ES-I3 (cell line): ENCODE measurements at regions not wholly inside any gene's neighbourhood (a gene's known extent, or its start where the extent isn't known, plus 50 kb on each side); places are given as distances from the start of the nearest gene placed in this dataset.
"Not testable (repeated sequence)": the region's sequence is repeated elsewhere in the genome, so short reads cannot be mapped to it uniquely, and the experiment has no call there.

Experiments
- H3K36me3 ChIP-seq: 2 replicates; pipeline ENCODE4 v1.6.1; 2013; ENCODE audit warnings: mild to moderate bottlenecking, low read length, control low read depth, moderate library complexity; ENCODE audit not compliant: insufficient read depth
- H3K4me1 ChIP-seq: 2 replicates; pipeline ENCODE4 v1.6.1; 2013; ENCODE audit warnings: mild to moderate bottlenecking, control low read depth, low read length; ENCODE audit not compliant: insufficient read depth
- H3K9ac ChIP-seq: 2 replicates; pipeline ENCODE4 v1.6.1; 2013; ENCODE audit warnings: low read depth, mild to moderate bottlenecking, low read length, moderate library complexity
- H3K9me3 ChIP-seq: 2 replicates; pipeline ENCODE4 v1.6.1; 2013; ENCODE audit warnings: mild to moderate bottlenecking, low read length, moderate library complexity; ENCODE audit not compliant: control insufficient read depth, insufficient read depth

DNA sequence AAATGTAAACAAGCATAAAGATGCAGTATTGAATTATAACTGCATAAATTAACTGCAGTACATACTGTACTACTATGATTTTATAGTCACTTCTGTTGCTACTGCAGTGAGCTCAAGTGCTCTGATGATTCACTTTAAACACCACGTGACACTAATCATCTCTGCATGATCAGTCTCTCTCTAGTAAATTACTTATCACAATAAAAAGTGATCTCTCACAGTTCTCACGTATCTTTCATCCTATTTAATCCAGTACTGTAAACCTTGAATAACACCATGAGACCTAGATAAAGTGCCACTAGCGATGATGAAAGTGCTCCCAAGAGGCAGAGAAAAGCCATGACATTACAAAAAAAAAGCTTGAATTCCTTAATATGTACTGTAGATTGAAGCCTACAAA lies 1242.0 kb downstream of the AMY1C start:
- H3K36me3 ChIP-seq, result no peaks in the 10 kb centered on the region
- H3K9me3 ChIP-seq, result no peaks in the 10 kb centered on the region
- no peak overlapping the region for H3K9ac ChIP-seq
- H3K4me1 ChIP-seq, result no peaks in the 10 kb centered on the region

DNA sequence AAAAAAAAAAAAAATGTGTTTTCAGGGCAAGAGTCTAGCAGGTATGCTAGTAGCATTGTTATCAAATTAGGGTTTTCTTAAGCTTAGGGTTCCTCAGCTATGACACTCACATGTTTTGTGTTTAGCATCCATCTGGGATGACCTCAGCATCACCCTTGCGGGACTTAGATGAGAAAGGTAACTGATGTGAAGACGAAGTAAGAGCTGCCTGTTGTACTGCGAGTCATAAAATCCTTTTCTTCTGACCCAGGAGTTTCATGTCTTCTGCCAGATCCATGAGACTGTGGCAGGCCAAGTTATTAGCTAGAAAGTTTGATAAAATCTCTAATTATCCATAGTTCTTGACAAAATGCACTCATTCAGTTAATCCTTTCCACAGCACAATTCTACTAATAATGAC lies 1251.1 kb downstream of the AMY1C start:
- Histone ChIP-seq H3K9ac (no peak overlapping the region), H3K36me3 (no peaks in the 10 kb centered on the region), H3K4me1 (no peaks in the 10 kb centered on the region), H3K9me3 (no peaks in the 10 kb centered on the region)

DNA sequence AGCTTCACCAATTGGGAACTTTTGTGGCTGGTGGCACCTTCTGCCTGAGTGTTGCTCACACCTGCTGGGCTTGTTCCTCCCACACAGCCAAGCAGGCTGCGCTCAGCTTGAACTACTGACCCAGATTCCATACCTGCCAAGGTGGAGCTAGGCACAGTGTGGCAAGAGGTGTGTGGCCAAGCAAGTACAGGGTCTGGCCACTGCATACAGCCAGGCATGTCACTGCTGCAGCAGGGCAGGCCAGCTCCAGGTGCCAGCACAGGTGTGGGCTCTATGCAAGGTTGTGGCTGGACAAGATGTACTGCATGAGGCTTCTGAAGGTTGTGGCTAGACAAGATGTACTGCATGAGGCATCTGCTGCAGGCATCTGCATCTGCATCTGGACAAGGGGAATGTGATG lies 1254.8 kb downstream of the AMY1C start:
- Histone ChIP-seq H3K4me1 (no peaks in the 10 kb centered on the region), H3K36me3 (no peaks in the 10 kb centered on the region), H3K9ac (no peak overlapping the region), H3K9me3 (no peaks in the 10 kb centered on the region)

DNA sequence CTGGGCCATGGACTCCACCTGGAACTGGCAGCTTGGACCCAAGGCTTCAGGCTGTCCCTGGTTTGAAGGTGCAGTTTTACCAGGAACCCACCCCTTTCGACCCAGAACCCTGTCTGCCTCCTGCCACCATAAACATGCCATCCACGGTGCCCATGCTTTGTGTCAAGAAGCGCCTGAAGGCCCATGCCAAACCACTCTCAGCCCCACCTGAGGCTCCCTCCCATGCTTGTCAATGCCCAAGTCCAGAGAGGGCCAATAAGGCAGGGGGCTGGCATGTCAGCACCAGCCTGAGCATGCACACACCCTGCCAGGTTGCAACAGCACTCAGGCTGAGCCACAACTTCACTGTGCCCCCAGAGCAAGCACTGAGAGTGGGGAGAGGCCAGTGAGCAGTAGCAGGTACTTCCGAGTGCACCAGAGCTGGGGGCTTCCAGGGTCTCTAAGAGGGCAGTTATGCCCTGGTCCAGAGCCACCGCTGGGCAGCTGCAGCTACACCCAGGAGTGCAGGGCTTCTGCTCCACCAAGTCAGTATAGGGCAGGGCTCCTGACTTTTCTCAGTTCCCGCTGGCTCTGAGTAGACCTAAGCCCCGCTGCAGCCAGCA lies 1256.0 kb downstream of the AMY1C start:
- H3K9ac ChIP-seq, result no peak overlapping the region
- H3K36me3 ChIP-seq, result no peaks in the 10 kb centered on the region
- H3K4me1 ChIP-seq, result no peaks in the 10 kb centered on the region
- no peaks in the 10 kb centered on the region for H3K9me3 ChIP-seq

DNA sequence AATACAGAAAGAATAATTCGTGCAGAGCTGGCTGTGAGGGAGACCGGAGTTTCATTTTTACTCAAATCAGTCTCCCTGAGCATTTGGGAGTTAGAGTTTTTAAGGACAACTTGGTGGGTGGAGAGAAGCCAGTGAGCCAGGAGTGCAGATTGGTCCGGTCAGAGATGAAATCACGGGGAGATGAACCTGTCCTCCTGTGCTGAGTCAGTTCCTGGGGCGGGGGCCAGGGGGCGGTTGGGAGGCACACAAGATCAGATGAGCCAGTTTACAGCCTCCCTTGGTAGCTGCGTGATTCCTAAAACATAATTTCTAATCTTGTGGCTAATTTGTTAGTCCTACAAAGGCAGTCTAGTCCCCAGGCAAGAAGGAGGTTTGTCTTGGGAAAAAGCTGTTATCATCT lies 1267.9 kb downstream of the AMY1C start:
- Histone ChIP-seq H3K36me3 (no peaks in the 10 kb centered on the region), H3K4me1 (no peaks in the 10 kb centered on the region), H3K9me3 (no peaks in the 10 kb centered on the region), H3K9ac (no peak overlapping the region)

DNA sequence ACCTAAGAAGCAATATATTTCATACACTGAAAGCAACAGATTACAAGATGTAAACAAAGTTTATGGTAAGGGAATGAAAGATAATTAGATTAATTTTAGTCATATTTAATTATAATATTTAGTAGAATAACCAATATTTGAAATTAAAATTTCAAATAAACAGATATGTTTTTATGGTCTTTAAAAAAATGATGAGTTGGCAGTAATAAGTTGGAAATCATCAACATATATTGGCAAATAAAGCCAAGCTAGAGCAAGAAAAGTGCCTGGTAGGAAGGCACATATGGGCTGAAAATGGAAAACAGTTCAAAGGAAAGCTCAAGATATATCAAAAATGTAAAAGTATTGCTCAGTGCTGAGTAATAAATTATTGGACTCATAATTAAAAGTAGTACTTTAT lies 1274.0 kb downstream of the AMY1C start:
- no peaks in the 10 kb centered on the region for H3K4me1 ChIP-seq
- H3K9ac ChIP-seq, result no peak overlapping the region
- H3K36me3 ChIP-seq, result no peaks in the 10 kb centered on the region
- no peaks in the 10 kb centered on the region for H3K9me3 ChIP-seq

DNA sequence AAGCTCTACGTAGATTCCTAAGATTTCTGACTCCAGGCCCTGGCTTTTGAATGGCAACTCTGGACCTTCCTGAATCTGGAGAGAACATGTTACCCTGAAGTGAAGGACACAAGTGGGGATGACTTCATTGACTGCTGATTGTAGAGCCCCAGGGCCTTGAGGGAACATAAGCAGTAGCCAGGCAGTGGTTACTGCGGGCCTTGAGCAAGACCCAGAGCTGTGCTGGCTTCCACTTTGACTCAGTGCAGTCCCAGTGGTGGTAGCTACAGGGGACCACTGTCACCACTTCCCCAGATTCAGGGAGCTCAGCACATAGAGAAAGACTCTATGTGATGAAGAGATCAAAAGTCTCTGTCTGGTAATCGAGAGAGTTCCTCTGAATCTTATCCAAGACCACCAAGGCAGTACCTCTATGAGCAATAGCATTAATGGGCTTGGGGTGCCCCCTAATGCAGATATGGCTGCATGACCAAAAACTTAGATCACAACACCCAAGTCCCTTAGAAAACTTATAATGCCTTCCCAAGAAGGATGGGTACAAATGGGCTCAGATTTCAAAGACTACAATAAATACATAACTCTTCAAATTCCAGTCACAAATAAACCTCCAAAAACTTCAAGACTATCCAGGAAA lies 1278.3 kb downstream of the AMY1C start:
- no peak overlapping the region for H3K9ac ChIP-seq
- H3K36me3 ChIP-seq, result no peaks in the 10 kb centered on the region
- H3K4me1 ChIP-seq, result no peaks in the 10 kb centered on the region
- H3K9me3 ChIP-seq, result no peaks in the 10 kb centered on the region

DNA sequence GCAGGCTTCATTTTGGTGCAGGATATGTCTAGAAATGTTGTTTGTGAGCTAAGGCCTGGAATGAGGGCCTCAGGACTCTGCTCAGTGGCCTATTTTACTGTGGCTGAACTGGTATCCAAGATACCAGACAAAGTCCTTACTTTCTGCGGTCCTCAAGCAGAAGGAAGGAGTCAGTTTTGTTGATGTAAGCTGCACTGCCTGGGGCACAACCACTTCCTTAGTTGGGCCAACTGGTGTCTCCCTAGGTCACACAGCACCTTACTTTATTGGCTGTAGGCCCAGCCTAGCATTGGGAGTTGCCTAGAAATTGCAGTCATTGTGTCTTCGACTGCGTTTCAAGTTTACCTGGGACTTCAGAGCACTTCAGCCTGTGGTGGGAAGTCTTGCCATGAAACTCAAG lies 1322.7 kb downstream of the AMY1C start:
- Histone ChIP-seq H3K4me1 (no peaks in the 10 kb centered on the region), H3K9ac (no peak overlapping the region), H3K9me3 (no peaks in the 10 kb centered on the region), H3K36me3 (no peaks in the 10 kb centered on the region)

DNA sequence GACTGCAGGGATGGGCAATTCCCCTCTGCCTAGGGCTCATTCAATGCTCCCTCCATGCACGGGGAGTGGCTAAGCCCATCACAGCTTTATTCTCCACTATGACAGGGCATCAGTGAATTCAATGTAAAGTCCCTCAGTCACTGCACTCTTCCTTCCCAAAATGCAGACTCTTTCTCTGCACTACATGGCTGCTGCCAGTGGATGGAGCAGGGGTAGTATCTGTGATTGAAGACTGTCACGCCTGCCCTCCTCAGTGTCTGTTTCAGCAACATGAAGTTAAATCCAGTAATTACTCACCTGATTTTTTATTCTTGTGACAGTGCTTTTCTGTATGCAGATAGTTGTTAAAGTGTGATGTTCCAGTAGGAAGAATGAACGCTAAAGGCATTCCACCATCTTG lies 1323.2 kb downstream of the AMY1C start:
- Histone ChIP-seq H3K4me1 (no peaks in the 10 kb centered on the region), H3K9me3 (no peaks in the 10 kb centered on the region), H3K36me3 (no peaks in the 10 kb centered on the region), H3K9ac (no peak overlapping the region)

DNA sequence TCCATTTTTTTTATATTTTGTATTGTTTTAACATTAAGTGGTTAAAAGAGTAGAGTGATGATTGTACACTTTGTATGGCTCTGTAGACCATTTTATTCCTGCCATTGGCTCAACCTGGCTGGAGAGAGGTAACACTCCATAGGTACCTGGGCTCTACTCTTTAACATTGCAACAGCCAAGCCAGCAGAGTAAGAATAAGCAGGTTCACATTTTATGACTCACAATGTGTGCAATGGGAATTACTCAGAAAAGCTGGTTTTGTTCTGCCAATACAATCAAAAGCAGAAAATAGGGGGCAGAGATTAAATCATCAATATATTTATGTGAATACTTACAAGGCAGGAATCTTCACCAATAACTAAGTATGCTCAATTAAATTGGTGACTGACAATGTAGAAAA lies 1324.0 kb downstream of the AMY1C start:
- no peaks in the 10 kb centered on the region for H3K36me3 ChIP-seq
- H3K9ac ChIP-seq, result no peak overlapping the region
- no peaks in the 10 kb centered on the region for H3K9me3 ChIP-seq
- no peaks in the 10 kb centered on the region for H3K4me1 ChIP-seq

DNA sequence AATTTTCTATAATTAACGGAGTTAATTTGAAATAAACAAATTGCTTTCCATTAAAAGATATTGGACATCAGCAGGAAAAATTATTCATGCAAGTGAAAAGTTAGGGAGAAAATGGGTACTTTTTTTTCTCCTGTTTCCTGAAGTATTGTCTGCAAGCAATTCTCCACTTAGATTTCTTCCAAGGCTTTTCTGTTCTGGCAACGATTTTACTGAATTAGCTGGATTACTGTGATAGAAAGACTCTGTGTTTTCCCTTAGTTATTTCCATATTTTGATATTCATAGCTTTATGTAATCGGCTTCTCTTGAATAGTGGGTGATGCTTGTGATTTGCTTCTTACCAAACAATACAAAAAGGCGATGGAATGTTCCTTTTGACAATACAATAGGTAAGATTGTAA lies 1333.9 kb downstream of the AMY1C start:
- H3K9me3 ChIP-seq, result no peaks in the 10 kb centered on the region
- H3K36me3 ChIP-seq, result no peaks in the 10 kb centered on the region
- H3K4me1 ChIP-seq, result no peaks in the 10 kb centered on the region
- no peak overlapping the region for H3K9ac ChIP-seq

DNA sequence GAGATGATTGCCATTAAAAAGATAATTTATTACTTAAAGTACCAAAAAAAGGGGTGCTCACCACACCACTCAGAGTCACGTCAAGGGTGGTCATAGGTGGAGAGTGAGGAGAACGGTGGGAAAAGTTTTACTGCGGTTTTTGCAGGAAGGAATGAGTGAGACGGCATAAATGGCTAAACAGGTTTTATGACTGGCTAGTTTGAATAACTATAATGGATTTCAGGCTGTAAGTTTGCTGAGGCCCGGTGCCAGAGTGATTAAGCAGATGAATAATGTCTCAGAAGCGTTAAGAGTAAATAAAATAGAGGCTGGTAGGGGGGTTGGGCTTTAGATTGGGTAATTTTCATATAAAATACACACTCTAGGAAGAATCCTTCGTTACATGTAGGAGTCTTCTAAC lies 1337.8 kb downstream of the AMY1C start:
- Histone ChIP-seq H3K9me3 (no peaks in the 10 kb centered on the region), H3K36me3 (no peaks in the 10 kb centered on the region), H3K4me1 (no peaks in the 10 kb centered on the region), H3K9ac (no peak overlapping the region)

DNA sequence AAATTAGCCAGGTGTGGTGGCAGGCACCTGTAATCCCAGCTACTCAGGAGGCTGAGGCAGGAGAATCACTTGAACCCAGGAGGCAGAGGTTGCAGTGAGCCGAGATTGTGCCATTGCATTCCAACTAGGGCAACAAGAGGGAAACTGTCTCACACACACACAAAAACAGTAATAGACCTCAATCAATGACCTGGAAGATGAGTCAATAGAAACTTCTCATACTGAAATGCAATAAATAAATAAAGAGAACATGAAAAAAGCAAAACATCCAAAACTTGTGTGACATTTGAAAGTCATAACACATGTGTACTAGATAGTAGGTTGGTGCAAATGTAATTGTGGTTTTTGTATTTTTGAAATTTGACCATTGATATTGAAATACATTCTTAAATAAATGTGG lies 1338.5 kb downstream of the AMY1C start:
- H3K9ac ChIP-seq, result no peak overlapping the region
- no peaks in the 10 kb centered on the region for H3K9me3 ChIP-seq
- no peaks in the 10 kb centered on the region for H3K4me1 ChIP-seq
- no peaks in the 10 kb centered on the region for H3K36me3 ChIP-seq

DNA sequence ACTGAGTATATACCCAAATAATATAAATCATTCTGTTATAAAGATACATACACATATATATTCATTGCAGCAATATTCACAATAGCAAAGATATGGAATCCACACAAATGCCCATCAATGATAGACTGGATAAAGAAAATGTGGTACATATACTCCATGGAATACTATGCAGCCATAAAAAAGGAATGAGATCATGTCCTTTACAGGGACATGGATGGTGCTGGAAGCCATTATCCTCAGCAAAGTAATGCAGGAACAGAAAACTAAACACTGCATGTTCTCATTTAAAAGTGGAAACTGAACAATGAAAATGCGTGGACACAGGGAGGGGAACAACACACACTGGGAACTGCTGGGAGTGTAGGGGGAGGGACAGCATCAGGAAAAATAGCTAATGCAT lies 1344.2 kb downstream of the AMY1C start:
- not testable (repeated sequence) for H3K9me3 ChIP-seq, H3K9ac ChIP-seq, H3K4me1 ChIP-seq, H3K36me3 ChIP-seq

DNA sequence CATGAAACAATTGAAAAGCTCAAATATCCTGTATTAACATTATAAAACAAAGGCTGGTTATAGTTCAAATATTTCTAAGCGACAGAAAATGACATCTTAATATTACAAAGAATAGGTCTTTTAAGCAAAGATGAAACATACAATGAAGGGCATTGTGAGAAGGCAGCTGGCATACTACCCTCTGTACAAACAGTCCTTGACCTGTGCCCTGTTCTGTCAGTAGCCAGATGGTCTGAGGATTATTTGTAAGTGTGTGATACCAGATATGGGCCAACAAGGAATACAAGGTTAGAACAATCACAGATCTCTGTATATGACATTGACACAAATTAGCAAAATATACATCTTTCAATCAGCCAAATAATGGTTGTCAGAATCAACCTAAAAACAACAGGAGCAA lies 1350.4 kb downstream of the AMY1C start:
- no peak overlapping the region for H3K9ac ChIP-seq
- H3K4me1 ChIP-seq, result no peaks in the 10 kb centered on the region; the same call in 1 of the 2 replicates
- no peaks in the 10 kb centered on the region for H3K36me3 ChIP-seq
- H3K9me3 ChIP-seq, result no peaks in the 10 kb centered on the region
